ENCODE measurements at regions not wholly inside any gene's neighbourhood (a gene's known extent, or its start where the extent isn't known, plus 50 kb on each side); places are given as distances from the start of the nearest gene placed in this dataset.

- no peaks in the 10 kb centered on the region for H3K9me3 ChIP-seq
- peaks cover 0 to 14% (median 0%) of the 10 kb centered on the region in 9 donors for H3K4me1 ChIP-seq
- H3K36me3 ChIP-seq = no peaks in the 10 kb centered on the region
- ATAC-seq (no peak), DNase-seq (no peak)
- H3K27me3 ChIP-seq = no peaks in the 10 kb centered on the region
- H3K27ac ChIP-seq = no peak overlapping the region
- H3K4me3 ChIP-seq = no peak overlapping the region
- 94 to 97% methylated on average over 2 of the region's 2 CpGs for WGBS, 2 donors
- no peak for TF ChIP-seq CTCF (IDR thresholded peaks at IDR 0.05)
- intact Hi-C loops (cut with DNase I) = no loop called here
Observed at GRCh38 chr5:53323511-53323910, 156.9 kb upstream of the FST start.

GRCh38 chr5:53323943-53324642 is 156.3 kb upstream of the FST start:
- intact Hi-C loops (cut with DNase I) = no loop called here
- no peak for TF ChIP-seq CTCF (IDR thresholded peaks at IDR 0.05)
- no peaks in the 10 kb centered on the region for H3K27me3 ChIP-seq
- DNase-seq (no peak), ATAC-seq (no peak)
- no peaks in the 10 kb centered on the region for H3K36me3 ChIP-seq
- no peak overlapping the region for H3K27ac ChIP-seq
- 72 to 83% methylated on average over 1 of the region's 1 CpG for WGBS, 2 donors
- peaks cover 0 to 14% (median 0%) of the 10 kb centered on the region in 9 donors for H3K4me1 ChIP-seq
- no peak overlapping the region for H3K4me3 ChIP-seq
- H3K9me3 ChIP-seq = no peaks in the 10 kb centered on the region

- Histone ChIP-seq H3K9me3 (no peaks in the 10 kb centered on the region), H3K4me3 (no peak overlapping the region), H3K27me3 (no peaks in the 10 kb centered on the region), H3K36me3 (no peaks in the 10 kb centered on the region), H3K4me1 (peaks cover 0 to 14% (median 0%) of the 10 kb centered on the region in 9 donors), H3K27ac (peak overlapping the region in 1 of 10 donors; percentile 7)
- intact Hi-C loops (cut with DNase I) = no loop called here
- no peak for TF ChIP-seq CTCF (IDR thresholded peaks at IDR 0.05)
- no peak for DNase-seq
- WGBS, 2 donors = 57 to 69% methylated on average over 7 of the region's 7 CpGs
- peak in 4 of 8 donors; percentile 38 to 57 (median 44) for ATAC-seq
Observed at GRCh38 chr5:53326424-53327153, 153.8 kb upstream of the FST start.

GRCh38 chr5:53327811-53328334 is 152.6 kb upstream of the FST start:
- no peak for DNase-seq
- no peak overlapping the region for H3K27ac ChIP-seq
- no peak for ATAC-seq
- H3K36me3 ChIP-seq = no peaks in the 10 kb centered on the region
- H3K4me3 ChIP-seq = no peak overlapping the region
- WGBS, 2 donors = 64 to 73% methylated on average over 2 of the region's 2 CpGs
- intact Hi-C loops (cut with DNase I) = no loop called here
- H3K27me3 ChIP-seq = no peaks in the 10 kb centered on the region
- H3K4me1 ChIP-seq = peaks cover 0 to 14% (median 0%) of the 10 kb centered on the region in 9 donors
- TF ChIP-seq CTCF (IDR thresholded peaks at IDR 0.05) = no peak
- no peaks in the 10 kb centered on the region for H3K9me3 ChIP-seq
